K562 (cell line): ENCODE measurements at regions not wholly inside any gene's neighbourhood (a gene's known extent, or its start where the extent isn't known, plus 50 kb on each side); places are given as distances from the start of the nearest gene placed in this dataset.

Source experiments
- ATAC-seq: fragments of 200-7000 bp; cut with Tn5 transposase; 3 replicates; pipeline ENCODE4 v1.9.1; 2020; ENCODE audit warnings: moderate library complexity
- BruUV-seq: library from RNA; stranded (reverse); fragments of 400-500 nt; replicated peaks from 2 replicates; lab custom pipeline; 2021; lab: Mats Ljungman, UMichigan
- CTCF ChIA-PET: fragments of 300-600 bp; formaldehyde crosslinking; extraction: SDS; loops from one replicate; lab custom pipeline; 2021; ENCODE audit warnings: low intra/inter-chr PET ratio; lab: Yijun Ruan, JAX
- POLR2A ChIA-PET: fragments of 300-600, 350-650 bp; sonication (Branson Sonifier 250); formaldehyde crosslinking; extraction: SDS; loops from one replicate; lab custom pipeline; 2021; ENCODE audit warnings: antibody characterized with exemption, inconsistent platforms; lab: Yijun Ruan, JAX
- DNase-seq, 4 experiments: peaks; one replicate each; pipeline versions ENCODE4 v3.0.0 to v3.0.0-alpha.2; 2011 to 2018; ENCODE audit warnings: low spot score in 3 of 4, mixed read lengths in 3 of 4; ENCODE audit errors: extremely low read depth in 1 of 4
- FAIRE-seq: peaks from 2 replicates; lab custom pipeline; 2011; peaks lifted over from hg19 to GRCh38; lab: Jason Lieb, UNC
- H2AFZ ChIP-seq: 2 replicates; pipeline ENCODE4 v1.6.0; 2011; ENCODE audit warnings: low read depth, low read length, control low read depth, inconsistent platforms
- H3K27ac ChIP-seq: fragments of 200-600 bp; 3 replicates; pipeline ENCODE4 v1.8.0; 2011; ENCODE audit warnings: low read depth, mild to moderate bottlenecking, control low read depth, inconsistent platforms, low read length, moderate library complexity, mixed read lengths; ENCODE audit errors: extremely low read depth
- H3K27me3 ChIP-seq, 2 experiments: fragments of 300-600 bp in 1 of 2; 2 replicates in 1 of 2; 3 replicates in 1 of 2; pipeline versions ENCODE4 v1.6.0 to v1.8.0; 2011; ENCODE audit warnings: inconsistent platforms in 2 of 2, low read length in 2 of 2, mild to moderate bottlenecking in 1 of 2, mixed read lengths in 1 of 2, moderate library complexity in 1 of 2; ENCODE audit not compliant: control insufficient read depth in 2 of 2, insufficient read depth in 2 of 2
- H3K36me3 ChIP-seq: fragments of 300-600 bp; 3 replicates; pipeline ENCODE4 v1.8.0; 2011; ENCODE audit warnings: mild to moderate bottlenecking, low read length, inconsistent platforms; ENCODE audit not compliant: control insufficient read depth, insufficient read depth
- H3K4me1 ChIP-seq, 2 experiments: fragments of 200-600 bp in 1 of 2; replicated peaks in 1 of 2; 2 replicates in 1 of 2; 3 replicates in 1 of 2; pipeline versions ENCODE4 v1.5.1 to v1.8.0; 2011; ENCODE audit warnings: inconsistent platforms in 2 of 2, low read length in 2 of 2, mild to moderate bottlenecking in 1 of 2, mixed read lengths in 1 of 2, moderate library complexity in 1 of 2; ENCODE audit not compliant: control insufficient read depth in 2 of 2, insufficient read depth in 2 of 2
- H3K4me2 ChIP-seq: 2 replicates; pipeline ENCODE4 v1.6.1; 2011; ENCODE audit warnings: low read length, control low read depth, inconsistent platforms, mixed read lengths; ENCODE audit not compliant: insufficient read depth
- H3K4me3 ChIP-seq: fragments of 200-600 bp; sonication (generic), shearing (Covaris generic); 2 replicates; pipeline ENCODE4 v1.5.1; 2016; ENCODE audit warnings: control low read depth, inconsistent platforms
- H3K79me2 ChIP-seq: fragments of 200-600 bp; 3 replicates; pipeline ENCODE4 v1.8.0; 2011; ENCODE audit warnings: low read length, inconsistent platforms; ENCODE audit not compliant: control insufficient read depth, insufficient read depth
- H3K9ac ChIP-seq, 2 experiments: 2 replicates each; pipeline versions ENCODE4 v1.6.0 to v1.6.1; 2011; ENCODE audit warnings: low read depth in 2 of 2, low read length in 2 of 2, control low read depth in 1 of 2, inconsistent platforms in 1 of 2, mild to moderate bottlenecking in 1 of 2, mixed read lengths in 1 of 2; ENCODE audit not compliant: insufficient read depth in 1 of 2
- H3K9me1 ChIP-seq: one replicate; pipeline ENCODE4 v1.6.0; 2011; ENCODE audit warnings: inconsistent platforms, mild to moderate bottlenecking, low read length, moderate library complexity; ENCODE audit not compliant: control insufficient read depth, insufficient read depth
- H3K9me3 ChIP-seq: replicated peaks from 2 replicates; pipeline ENCODE4 v1.5.1; 2011; ENCODE audit warnings: low read depth, low read length, inconsistent platforms; ENCODE audit not compliant: control insufficient read depth, insufficient read depth
- H4K20me1 ChIP-seq: replicated peaks from 2 replicates; pipeline ENCODE4 v1.6.1; 2011; ENCODE audit warnings: low read length, inconsistent platforms, mixed read lengths; ENCODE audit not compliant: control insufficient read depth, insufficient read depth
- DIDO1 ChIP-seq: fragments of 450-650 bp; IDR thresholded peaks from 2 replicates; pipeline ENCODE4 v1.6.1; 2016; ENCODE audit warnings: low read depth, missing biosample characterization, missing genetic modification characterization
- PTBP1 ChIP-seq: fragments of 200-400 bp; formaldehyde crosslinking; IDR thresholded peaks from 2 replicates; pipeline ENCODE4 v1.6.1; 2017; ENCODE audit warnings: low read depth, low read length
- SPI1 ChIP-seq: IDR thresholded peaks from 2 replicates; pipeline ENCODE4 v1.6.1; 2011; ENCODE audit warnings: low read depth, low read length, control low read depth, borderline replicate concordance
- STAT5B ChIP-seq: fragments of 250-450 bp; sonication (Bioruptor Pico); IDR thresholded peaks from 2 replicates; pipeline ENCODE4 v1.8.0; 2021; ENCODE audit warnings: mild to moderate bottlenecking, inconsistent platforms
- ZC3H8 ChIP-seq: fragments of 450-650 bp; IDR thresholded peaks from 2 replicates; pipeline ENCODE4 v1.6.1; 2017
- ZNF12 ChIP-seq: sonication (generic); formaldehyde crosslinking; IDR thresholded peaks from 2 replicates; pipeline ENCODE4 v1.4.0; 2020; ENCODE audit warnings: mild to moderate bottlenecking, missing genetic modification reagents
- ZNF316 ChIP-seq: fragments of 450-650 bp; IDR thresholded peaks from 2 replicates; pipeline ENCODE4 v1.6.1; 2016
- ZNF324 ChIP-seq: fragments of 250-450 bp; sonication (Bioruptor Pico); IDR thresholded peaks from 2 replicates; pipeline ENCODE4 v1.4.0; 2020; ENCODE audit warnings: mild to moderate bottlenecking
- WGBS: fragments of 100-300 bp; shearing (Covaris generic); methylation state at CpG from one replicate; pipeline ENCODE4 v1.1.6; 2016; ENCODE audit warnings: low coverage, mixed read lengths; ENCODE audit not compliant: insufficient coverage; ENCODE audit errors: missing lambda C conversion rate; 5-methylcytosine and 5-hydroxymethylcytosine counted together
- in situ Hi-C: fragments of 300-500 bp; cut with MboI; formaldehyde crosslinking; loops from 4 replicates; pipeline ENCODE4 v1.15.0; 2018; ENCODE audit warnings: inconsistent platforms, mixed read lengths
- intact Hi-C: fragments of 100-400 bp; cut with micrococcal nuclease; formaldehyde crosslinking; loops from 2 replicates; pipeline ENCODE4 v1.14.2; 2022
- TF ChIP-seq, protein P1 (sequence below): fragments of 450-650 bp; formaldehyde crosslinking; IDR thresholded peaks from 2 replicates; pipeline ENCODE4 v1.4.0; 2020; ENCODE audit warnings: mild to moderate bottlenecking, mixed read lengths

DNA sequence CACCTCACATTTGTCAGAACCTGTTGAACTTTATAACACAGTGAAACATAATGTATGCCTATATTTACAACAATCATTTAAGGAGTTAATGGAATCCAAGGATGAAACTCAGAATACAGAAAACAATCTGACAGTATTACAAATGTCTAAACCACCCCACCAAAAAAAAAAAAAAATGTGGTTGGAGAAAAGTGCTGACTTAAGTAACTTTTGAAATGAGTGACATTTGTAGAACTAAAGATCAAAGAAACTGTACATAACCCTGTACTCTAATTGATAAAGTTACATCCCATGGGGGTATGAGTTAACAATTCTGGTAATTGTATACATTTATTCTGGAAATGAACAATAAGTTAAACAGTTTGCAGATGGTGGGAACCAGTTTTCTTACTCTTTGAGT is 372.1 kb upstream of the TMEFF2 start:
- Histone ChIP-seq H3K4me1 (no peaks in the 10 kb centered on the region), H4K20me1 (no peaks in the 10 kb centered on the region), H3K9me1 (no peaks in the 10 kb centered on the region), H3K27me3 (no peaks in the 10 kb centered on the region), H3K79me2 (no peaks in the 10 kb centered on the region), H3K9ac (no peak overlapping the region), H3K27ac (no peak overlapping the region), H3K4me3 (no peak overlapping the region), H3K4me2 (no peak overlapping the region), H3K36me3 (no peaks in the 10 kb centered on the region), H2AFZ (no peak overlapping the region), H3K9me3 (no peaks in the 10 kb centered on the region)
- ATAC-seq (no peak), DNase-seq (no peak), FAIRE-seq (no peak)
- POLR2A ChIA-PET: no interaction called here
- CTCF ChIA-PET: no interaction called here
- in situ Hi-C loops: no loop called here
- TF ChIP-seq ZNF316: peak; percentile 11; the same call in 1 of the 2 replicates
- no peak for TF ChIP-seq SPI1
- intact Hi-C loops: no loop called here
- no TSS peak for BruUV-seq

DNA sequence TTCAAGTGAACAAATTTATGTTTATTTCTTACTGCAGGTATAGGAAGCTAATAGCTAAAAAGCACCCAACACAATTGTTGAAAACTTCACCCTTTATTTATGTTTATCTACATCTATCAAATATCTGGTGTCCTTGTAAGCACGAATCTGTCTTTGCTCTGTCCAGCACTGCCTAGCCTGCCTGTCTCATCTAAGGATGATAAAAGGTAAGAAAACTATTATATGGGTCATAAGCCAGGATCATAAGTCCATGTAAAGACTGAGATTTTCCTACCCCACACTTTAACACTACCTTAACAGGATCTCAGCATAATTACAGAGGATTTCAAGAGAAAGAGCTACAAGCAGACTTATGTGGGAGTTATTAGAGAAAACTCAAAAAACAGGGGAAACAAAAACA is 365.6 kb upstream of the TMEFF2 start:
- Histone ChIP-seq H3K9me1 (no peaks in the 10 kb centered on the region), H4K20me1 (no peaks in the 10 kb centered on the region), H3K79me2 (no peaks in the 10 kb centered on the region), H3K4me2 (no peak overlapping the region), H3K36me3 (no peaks in the 10 kb centered on the region), H3K4me3 (no peak overlapping the region), H3K27ac (no peak overlapping the region), H3K27me3 (no peaks in the 10 kb centered on the region), H3K4me1 (no peaks in the 10 kb centered on the region), H2AFZ (no peak overlapping the region)
- ChIA-PET CTCF (no interaction called here), POLR2A (interaction anchor here (0.7 kb wide), 1 partner anchor 190 kb away, joined by 3 read pairs; no protein-coding TSS in a partner anchor)
- BruUV-seq: no TSS peak
- no peak for DNase-seq
- WGBS: 0% methylated on average over 1 of the region's 1 CpG
- FAIRE-seq: no peak
- no peak for ATAC-seq
- TF ChIP-seq, protein P1, sequence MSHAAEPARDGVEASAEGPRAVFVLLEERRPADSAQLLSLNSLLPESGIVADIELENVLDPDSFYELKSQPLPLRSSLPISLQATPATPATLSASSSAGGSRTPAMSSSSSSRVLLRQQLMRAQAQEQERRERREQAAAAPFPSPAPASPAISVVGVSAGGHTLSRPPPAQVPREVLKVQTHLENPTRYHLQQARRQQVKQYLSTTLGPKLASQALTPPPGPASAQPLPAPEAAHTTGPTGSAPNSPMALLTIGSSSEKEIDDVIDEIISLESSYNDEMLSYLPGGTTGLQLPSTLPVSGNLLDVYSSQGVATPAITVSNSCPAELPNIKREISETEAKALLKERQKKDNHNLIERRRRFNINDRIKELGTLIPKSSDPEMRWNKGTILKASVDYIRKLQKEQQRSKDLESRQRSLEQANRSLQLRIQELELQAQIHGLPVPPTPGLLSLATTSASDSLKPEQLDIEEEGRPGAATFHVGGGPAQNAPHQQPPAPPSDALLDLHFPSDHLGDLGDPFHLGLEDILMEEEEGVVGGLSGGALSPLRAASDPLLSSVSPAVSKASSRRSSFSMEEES (CRISPR knock-in tag): no peak
- TF ChIP-seq ZNF12 (CRISPR knock-in tag): no peak
- TF ChIP-seq DIDO1: no peak
- no peak for TF ChIP-seq ZNF324
- no peak for TF ChIP-seq PTBP1
- TF ChIP-seq STAT5B (CRISPR knock-in tag): no peak
- TF ChIP-seq ZC3H8: no peak
- TF ChIP-seq, all 486 proteins: peak for 0
- in situ Hi-C loops: no loop called here
- Histone ChIP-seq H3K9me3 (no peaks in the 10 kb centered on the region), H3K9ac (no peak overlapping the region)
- intact Hi-C loops: no loop called here
